Sigmoid colon (tissue), 6 donors: ENCODE measurements at regions not wholly inside any gene's neighbourhood (a gene's known extent, or its start where the extent isn't known, plus 50 kb on each side); places are given as distances from the start of the nearest gene placed in this dataset.
"Not testable (repeated sequence)": the region's sequence is repeated elsewhere in the genome, so short reads cannot be mapped to it uniquely, and the experiment has no call there.

Experiments
- DNase-seq: peaks from one replicate; pipeline ENCODE4 v3.0.0-alpha.2; 2019
- H3K27ac ChIP-seq, 4 donors: fragments of 200-600 bp; sonication (generic); one replicate each; pipeline ENCODE4 v1.5.1; 2016 to 2019; ENCODE audit warnings: mild to moderate bottlenecking in 1 of 4
- H3K27me3 ChIP-seq, 3 donors: fragments of 200-600 bp; sonication (generic); one replicate each; pipeline ENCODE4 v1.5.1; 2019; ENCODE audit warnings: mild to moderate bottlenecking in 1 of 3
- H3K36me3 ChIP-seq, 4 donors: fragments of 200-600 bp; sonication (generic); one replicate each; pipeline ENCODE4 v1.5.1; 2016 to 2019
- H3K4me1 ChIP-seq, 4 donors: fragments of 200-600 bp; sonication (generic); one replicate each; pipeline ENCODE4 v1.5.1; 2017 to 2019
- H3K4me3 ChIP-seq, 4 donors: fragments of 200-600 bp; sonication (generic); one replicate each; pipeline ENCODE4 v1.5.1; 2017 to 2019; ENCODE audit warnings: mild to moderate bottlenecking in 2 of 4, moderate library complexity in 1 of 4
- H3K9me3 ChIP-seq, 4 donors: fragments of 200-600 bp in 3 of 4; sonication (generic) in 3 of 4; one replicate each; pipeline versions ENCODE4 v1.5.1 to v1.6.1; 2013 to 2019
- CTCF ChIP-seq, 4 experiments: fragments of 450-650 bp in 3 of 4; fragments of 200-600 bp in 1 of 4; IDR thresholded peaks; one replicate each; pipeline ENCODE4 v1.5.1; 2016 to 2019; ENCODE audit warnings: antibody characterized with exemption in 4 of 4, mild to moderate bottlenecking in 3 of 4, moderate library complexity in 2 of 4
- EP300 ChIP-seq, 4 donors: sonication (generic); formaldehyde crosslinking; IDR thresholded peaks; one replicate each; pipeline ENCODE4 v1.6.1; 2017; ENCODE audit warnings: antibody characterized with exemption in 4 of 4
- POLR2A ChIP-seq, 2 donors: fragments of 450-650 bp; IDR thresholded peaks; one replicate each; pipeline ENCODE4 v1.6.1; 2016; ENCODE audit warnings: antibody characterized with exemption in 2 of 2, mild to moderate bottlenecking in 2 of 2, moderate library complexity in 2 of 2
- POLR2AphosphoS5 ChIP-seq, 4 donors: sonication (generic); formaldehyde crosslinking; IDR thresholded peaks; one replicate each; pipeline ENCODE4 v1.6.1; 2017; ENCODE audit warnings: antibody characterized with exemption in 4 of 4
- WGBS, 2 donors: extraction: QIAGEN DNeasy Blood & Tissue Kit; methylation state at CpG; one replicate each; pipeline ENCODE4 v1.1.7; 2013; 5-methylcytosine and 5-hydroxymethylcytosine counted together
- intact Hi-C: fragments of 100-400 bp; cut with DNase I; formaldehyde crosslinking; loops from one replicate; pipeline ENCODE4 v1.15.1; 2023
- donor health status: healthy with polysubstance abuse.
- donor health status: healthy.

GRCh38 chr4:167908816-167909215, 183.5 kb upstream of the ANXA10 start:
- TF ChIP-seq POLR2A (IDR thresholded peaks at IDR 0.05) (no peak), POLR2AphosphoS5 (IDR thresholded peaks at IDR 0.05) (no peak), CTCF (IDR thresholded peaks at IDR 0.05) (no peak)
- DNase-seq = no peak

GRCh38 chr4:167912535-167912934, 179.8 kb upstream of the ANXA10 start:
- H3K4me1 ChIP-seq, H3K36me3 ChIP-seq, DNase-seq, H3K27me3 ChIP-seq, H3K4me3 ChIP-seq, H3K27ac ChIP-seq, H3K9me3 ChIP-seq, intact Hi-C loops: not testable (repeated sequence)
- WGBS, 2 donors = 82 to 88% methylated on average over 3 of the region's 3 CpGs

More at GRCh38 chr4:167908816-167909215, 183.5 kb upstream of the ANXA10 start:
- H3K36me3 ChIP-seq = no peaks in the 10 kb centered on the region
- no peaks in the 10 kb centered on the region for H3K4me1 ChIP-seq
- H3K9me3 ChIP-seq = no peaks in the 10 kb centered on the region
- H3K27ac ChIP-seq = no peak overlapping the region
- no peak overlapping the region for H3K4me3 ChIP-seq
- intact Hi-C loops = no loop called here
- no peaks in the 10 kb centered on the region for H3K27me3 ChIP-seq

GRCh38 chr4:167918077-167918476, 174.3 kb upstream of the ANXA10 start:
- WGBS, 2 donors = 46 to 77% methylated on average over 1 of the region's 1 CpG
- intact Hi-C loops = no loop called here
- DNase-seq = no peak
- peaks cover 0 to 5% (median 2%) of the 10 kb centered on the region in 4 donors for H3K9me3 ChIP-seq
- TF ChIP-seq EP300 (IDR thresholded peaks at IDR 0.05) (no peak), POLR2A (IDR thresholded peaks at IDR 0.05) (no peak), POLR2AphosphoS5 (IDR thresholded peaks at IDR 0.05) (no peak), CTCF (IDR thresholded peaks at IDR 0.05) (no peak)
- H3K27me3 ChIP-seq = no peaks in the 10 kb centered on the region
- no peaks in the 10 kb centered on the region for H3K4me1 ChIP-seq
- H3K27ac ChIP-seq = no peak overlapping the region
- H3K36me3 ChIP-seq = no peaks in the 10 kb centered on the region
- no peak overlapping the region for H3K4me3 ChIP-seq

- H3K27ac ChIP-seq = no peak overlapping the region
- H3K4me3 ChIP-seq = no peak overlapping the region
- H3K9me3 ChIP-seq = no peaks in the 10 kb centered on the region
- DNase-seq = no peak
- no peak for TF ChIP-seq POLR2A (IDR thresholded peaks at IDR 0.05)
- no peak for TF ChIP-seq EP300 (IDR thresholded peaks at IDR 0.05)
- TF ChIP-seq POLR2AphosphoS5 (IDR thresholded peaks at IDR 0.05) = no peak
- TF ChIP-seq CTCF (IDR thresholded peaks at IDR 0.05) = no peak
- WGBS, 2 donors = 26 to 45% methylated on average over 1 of the region's 1 CpG
- intact Hi-C loops = no loop called here
- H3K4me1 ChIP-seq = no peaks in the 10 kb centered on the region
- no peaks in the 10 kb centered on the region for H3K27me3 ChIP-seq
- no peaks in the 10 kb centered on the region for H3K36me3 ChIP-seq
Observed at GRCh38 chr4:167930166-167930565, 162.2 kb upstream of the ANXA10 start.

- Histone ChIP-seq H3K4me1 (peaks cover 0 to 3% (median 0%) of the 10 kb centered on the region in 4 donors), H3K27ac (no peak overlapping the region), H3K27me3 (no peaks in the 10 kb centered on the region), H3K9me3 (no peaks in the 10 kb centered on the region), H3K36me3 (no peaks in the 10 kb centered on the region), H3K4me3 (no peak overlapping the region)
- DNase-seq = no peak
- WGBS, 2 donors = 58 to 71% methylated on average over 4 of the region's 4 CpGs
- intact Hi-C loops = no loop called here
- no peak for TF ChIP-seq CTCF (IDR thresholded peaks at IDR 0.05)
- no peak for TF ChIP-seq POLR2AphosphoS5 (IDR thresholded peaks at IDR 0.05)
- no peak for TF ChIP-seq POLR2A (IDR thresholded peaks at IDR 0.05)
- TF ChIP-seq EP300 (IDR thresholded peaks at IDR 0.05) = no peak
Observed at GRCh38 chr4:167934216-167934615, 158.1 kb upstream of the ANXA10 start.
